ENCODE measurements at regions not wholly inside any gene's neighbourhood (a gene's known extent, or its start where the extent isn't known, plus 50 kb on each side); places are given as distances from the start of the nearest gene placed in this dataset.
"Not testable (repeated sequence)": the region's sequence is repeated elsewhere in the genome, so short reads cannot be mapped to it uniquely, and the experiment has no call there.

DNA sequence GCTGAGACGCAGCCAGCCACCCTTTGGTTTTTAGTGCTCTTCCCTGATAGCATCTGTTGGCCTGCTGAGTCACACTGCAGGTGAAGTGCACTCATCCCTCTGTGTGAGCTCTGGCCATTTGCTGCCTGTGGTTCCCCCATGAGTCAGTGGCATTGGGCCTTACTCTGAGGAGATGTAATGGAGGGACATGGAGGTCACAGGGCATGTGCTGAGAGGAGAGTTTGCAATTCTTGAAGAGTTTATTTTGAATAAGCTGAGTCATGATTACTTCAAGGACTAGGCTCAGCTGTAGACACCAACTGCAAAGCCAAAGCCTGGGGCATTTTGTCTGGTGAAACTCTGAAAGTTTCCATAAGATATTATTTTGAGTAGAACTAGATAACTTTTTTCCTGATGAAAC is 200.3 kb downstream of the BCL2L11 start:
- DNase-seq (ENCODE audit: low read depth, low spot score), result peak; percentile 91
- H3K4me3 ChIP-seq (ENCODE audit: low read depth, low read length); in situ Hi-C loops (cut with HindIII; ENCODE audit: low sequenced_read_pairs): not testable (repeated sequence)

DNA sequence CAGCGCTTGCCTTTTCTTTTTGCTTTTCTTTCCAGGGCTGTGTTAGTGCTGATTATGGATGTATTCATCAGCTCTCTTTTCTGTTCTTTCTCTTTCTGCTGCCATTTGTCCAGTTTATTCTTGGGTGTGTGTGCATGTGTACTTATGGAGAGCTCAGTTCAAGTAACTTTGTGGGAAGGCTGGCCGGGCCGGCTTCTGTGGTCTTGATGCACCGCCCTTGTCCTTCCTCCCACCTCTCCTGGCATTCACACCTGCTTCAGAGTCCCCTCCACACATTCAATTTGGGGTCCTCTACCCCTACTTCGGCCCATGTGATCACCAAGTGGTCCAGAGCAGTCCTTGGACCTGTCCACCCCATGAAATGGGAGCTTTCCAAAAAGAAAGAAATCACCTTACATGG is 202.7 kb downstream of the BCL2L11 start:
- DNase-seq (ENCODE audit: low read depth, low spot score); in situ Hi-C loops (cut with HindIII; ENCODE audit: low sequenced_read_pairs): not testable (repeated sequence)

DNA sequence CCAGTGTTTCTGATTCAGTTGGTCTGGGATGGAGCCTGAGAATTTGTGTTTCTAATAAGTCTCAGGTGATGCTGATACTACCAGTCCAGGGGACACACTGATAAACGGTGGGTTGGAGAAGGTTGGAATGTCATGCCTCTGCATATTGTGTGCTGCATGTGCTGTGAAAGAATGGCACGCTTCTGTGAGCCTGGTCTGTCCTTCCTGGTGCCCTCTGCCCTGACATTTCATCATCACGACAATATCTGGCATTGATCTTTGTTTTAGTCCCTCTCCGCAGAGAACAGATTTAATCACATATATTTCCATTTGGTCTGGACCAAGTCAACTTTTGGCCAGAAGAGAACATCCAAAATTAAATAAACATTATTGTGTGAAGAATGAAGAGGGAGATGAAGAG is 207.0 kb downstream of the BCL2L11 start:
- DNase-seq (ENCODE audit: low read depth, low spot score); H3K4me3 ChIP-seq (ENCODE audit: low read depth, low read length); in situ Hi-C loops (cut with HindIII; ENCODE audit: low sequenced_read_pairs): not testable (repeated sequence)

More for the DNA sequence above, 202.7 kb downstream of the BCL2L11 start:
- H3K4me3 ChIP-seq (ENCODE audit: low read depth, low read length), result not testable (repeated sequence)

DNA sequence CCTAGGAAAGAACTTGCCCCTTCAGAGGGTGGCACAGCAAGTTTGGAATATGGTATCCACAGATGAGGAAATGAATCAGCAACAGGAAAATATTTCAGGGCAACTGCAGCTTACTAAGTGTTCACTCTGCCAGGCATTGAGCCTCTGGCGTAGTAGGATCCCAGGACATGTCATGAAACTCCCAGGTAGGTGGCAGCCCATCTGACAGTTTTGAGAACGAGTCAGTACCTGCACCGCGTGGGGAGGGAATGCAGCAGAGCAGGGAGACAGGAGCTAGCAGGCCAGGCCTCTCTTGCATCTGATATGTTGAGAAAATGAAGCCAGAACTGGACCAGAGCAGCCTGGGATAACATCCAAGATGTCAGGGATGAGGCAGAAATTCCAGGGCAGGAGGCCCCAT is 208.6 kb downstream of the BCL2L11 start:
- in situ Hi-C loops (cut with HindIII; ENCODE audit: low sequenced_read_pairs); DNase-seq (ENCODE audit: low read depth, low spot score); H3K4me3 ChIP-seq (ENCODE audit: low read depth, low read length): not testable (repeated sequence)

DNA sequence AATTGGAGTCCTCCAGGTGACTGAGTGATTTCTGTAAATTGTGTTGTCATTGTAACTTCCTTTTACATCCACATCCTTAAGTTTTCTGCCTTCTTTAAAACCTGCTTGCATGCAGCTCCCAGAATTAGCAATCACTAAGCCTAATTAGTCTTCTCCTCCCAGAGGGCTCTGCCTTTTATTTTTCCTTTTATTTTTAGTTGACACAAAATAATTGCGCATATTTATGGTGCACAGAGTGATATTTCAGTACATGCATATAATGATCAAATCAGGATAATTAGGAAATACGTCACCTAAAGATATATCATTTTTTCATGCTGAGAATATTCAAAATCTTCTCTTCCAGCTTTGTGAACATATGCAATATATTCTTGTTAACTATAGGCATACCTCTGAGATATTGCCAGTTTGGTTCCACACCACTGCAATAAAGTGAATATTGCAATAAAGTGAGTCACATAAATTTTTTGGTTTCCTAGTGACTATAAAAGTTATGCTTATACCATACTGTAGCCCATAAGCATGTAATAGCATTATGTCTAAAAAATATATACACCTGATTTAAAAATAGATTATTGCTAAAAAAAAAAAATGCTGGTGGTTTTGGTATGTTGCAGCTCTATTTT is 210.5 kb downstream of the BCL2L11 start:
- DNase-seq (ENCODE audit: low read depth, low spot score); in situ Hi-C loops (cut with HindIII; ENCODE audit: low sequenced_read_pairs); H3K4me3 ChIP-seq (ENCODE audit: low read depth, low read length): not testable (repeated sequence)

DNA sequence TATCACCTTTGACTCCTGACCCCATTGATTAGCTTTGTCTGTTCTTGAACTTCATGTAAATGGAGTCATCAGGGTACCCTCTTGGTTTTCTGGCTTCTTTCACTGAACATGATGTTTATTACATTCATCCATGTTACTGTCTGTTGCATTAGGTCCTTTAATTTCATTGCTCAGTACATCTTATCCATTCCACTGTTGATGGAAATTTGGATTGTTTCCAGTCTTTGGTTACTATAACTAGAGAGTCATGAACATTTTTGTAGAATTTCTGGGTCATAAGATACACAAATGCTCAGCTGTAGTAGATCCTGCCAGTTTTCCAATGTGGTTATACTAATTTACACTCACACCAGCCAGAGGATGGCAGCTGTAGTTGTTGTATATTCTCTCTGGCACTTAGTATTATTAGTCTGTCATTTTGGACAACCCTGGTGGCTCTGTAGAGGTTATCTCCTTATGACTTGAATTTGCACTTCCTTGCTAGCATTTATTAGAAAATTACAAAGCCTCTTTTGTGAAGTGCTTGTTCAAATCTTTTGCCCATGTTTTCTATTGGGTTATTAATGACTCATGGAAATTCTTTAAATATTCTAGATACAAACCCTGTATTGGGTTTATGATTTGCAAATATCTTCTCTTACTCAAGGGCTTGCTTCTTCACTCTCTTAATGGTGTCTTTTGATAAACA is 214.7 kb downstream of the BCL2L11 start:
- in situ Hi-C loops (cut with HindIII; ENCODE audit: low sequenced_read_pairs); DNase-seq (ENCODE audit: low read depth, low spot score); H3K4me3 ChIP-seq (ENCODE audit: low read depth, low read length): not testable (repeated sequence)

DNA sequence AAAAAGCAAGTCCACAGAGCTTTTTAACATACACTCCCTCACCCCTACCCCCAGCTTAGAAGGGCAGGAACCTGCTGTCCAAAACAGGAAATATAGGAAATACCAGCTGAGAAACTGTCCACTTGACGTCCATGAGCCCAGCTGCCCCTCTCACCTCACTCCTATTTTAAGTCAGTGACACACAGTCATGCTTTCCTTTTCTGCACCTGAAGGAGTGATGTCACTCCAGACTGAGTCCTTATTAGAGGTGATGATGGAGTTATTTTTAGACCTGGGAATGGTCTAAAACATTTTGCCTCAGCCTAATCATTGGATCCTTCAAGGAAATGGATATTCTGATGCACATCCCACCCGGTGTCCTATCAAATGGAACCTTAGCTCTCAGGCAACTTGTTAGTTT is 217.8 kb downstream of the BCL2L11 start:
- H3K4me3 ChIP-seq (ENCODE audit: low read depth, low read length); DNase-seq (ENCODE audit: low read depth, low spot score); in situ Hi-C loops (cut with HindIII; ENCODE audit: low sequenced_read_pairs): not testable (repeated sequence)

DNA sequence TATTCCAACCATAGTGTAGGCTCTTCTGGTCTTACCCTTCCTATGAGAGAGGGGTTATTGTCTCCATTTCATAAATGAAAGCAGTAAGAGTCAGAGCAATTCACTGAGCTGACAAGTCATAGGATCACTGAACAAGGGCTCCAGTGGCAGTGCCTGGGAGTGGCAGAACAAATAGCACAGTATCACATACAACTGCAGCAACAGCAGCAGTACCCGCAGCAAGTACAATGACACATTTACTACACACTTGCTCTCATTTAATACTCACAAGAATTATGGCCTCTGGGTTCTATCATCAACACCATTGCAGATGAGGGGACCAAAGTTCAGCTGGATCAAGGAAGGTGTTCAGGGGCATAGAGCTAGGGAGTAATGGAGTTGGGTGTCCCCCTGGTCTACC is 218.8 kb downstream of the BCL2L11 start:
- DNase-seq (ENCODE audit: low read depth, low spot score); H3K4me3 ChIP-seq (ENCODE audit: low read depth, low read length); in situ Hi-C loops (cut with HindIII; ENCODE audit: low sequenced_read_pairs): not testable (repeated sequence)

DNA sequence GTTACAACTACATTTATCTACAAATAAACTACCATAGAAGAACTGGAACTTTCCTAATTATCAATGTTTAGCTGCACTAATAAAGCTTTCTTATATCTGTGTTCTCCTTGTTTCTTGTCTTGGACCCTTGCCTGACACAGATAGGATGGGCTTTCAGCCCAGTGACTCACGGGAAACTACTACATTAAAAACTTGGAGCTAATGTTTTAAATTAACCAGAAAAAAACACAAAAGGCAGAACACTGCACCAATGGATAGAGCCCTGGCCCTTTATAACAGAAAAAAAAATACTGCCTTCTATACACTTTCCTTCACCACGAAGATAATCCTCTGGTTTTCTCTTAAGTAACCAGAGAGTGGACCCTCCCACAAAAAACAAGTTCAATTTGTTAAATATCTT is 223.9 kb downstream of the BCL2L11 start:
- in situ Hi-C loops (cut with HindIII; ENCODE audit: low sequenced_read_pairs); DNase-seq (ENCODE audit: low read depth, low spot score); H3K4me3 ChIP-seq (ENCODE audit: low read depth, low read length): not testable (repeated sequence)

DNA sequence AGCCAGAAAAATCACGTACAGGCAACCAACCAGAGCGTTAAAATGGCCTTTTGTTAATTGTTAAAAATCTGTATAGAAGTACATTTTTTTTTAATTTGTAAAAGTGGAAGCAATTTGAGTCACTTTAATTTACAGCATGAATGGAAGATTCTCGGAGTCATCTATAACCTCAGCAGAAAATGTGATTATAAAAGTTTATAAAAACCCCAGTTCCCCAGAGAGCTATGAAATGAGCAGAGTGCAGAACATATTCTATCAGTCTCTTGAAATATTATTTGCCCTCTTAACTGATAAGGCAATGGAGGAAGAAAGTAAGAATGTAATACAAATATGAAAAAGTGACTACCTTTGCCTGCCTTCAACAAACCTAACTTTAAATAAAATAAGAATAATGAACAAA is 224.7 kb downstream of the BCL2L11 start:
- in situ Hi-C loops (cut with HindIII; ENCODE audit: low sequenced_read_pairs); H3K4me3 ChIP-seq (ENCODE audit: low read depth, low read length); DNase-seq (ENCODE audit: low read depth, low spot score): not testable (repeated sequence)

DNA sequence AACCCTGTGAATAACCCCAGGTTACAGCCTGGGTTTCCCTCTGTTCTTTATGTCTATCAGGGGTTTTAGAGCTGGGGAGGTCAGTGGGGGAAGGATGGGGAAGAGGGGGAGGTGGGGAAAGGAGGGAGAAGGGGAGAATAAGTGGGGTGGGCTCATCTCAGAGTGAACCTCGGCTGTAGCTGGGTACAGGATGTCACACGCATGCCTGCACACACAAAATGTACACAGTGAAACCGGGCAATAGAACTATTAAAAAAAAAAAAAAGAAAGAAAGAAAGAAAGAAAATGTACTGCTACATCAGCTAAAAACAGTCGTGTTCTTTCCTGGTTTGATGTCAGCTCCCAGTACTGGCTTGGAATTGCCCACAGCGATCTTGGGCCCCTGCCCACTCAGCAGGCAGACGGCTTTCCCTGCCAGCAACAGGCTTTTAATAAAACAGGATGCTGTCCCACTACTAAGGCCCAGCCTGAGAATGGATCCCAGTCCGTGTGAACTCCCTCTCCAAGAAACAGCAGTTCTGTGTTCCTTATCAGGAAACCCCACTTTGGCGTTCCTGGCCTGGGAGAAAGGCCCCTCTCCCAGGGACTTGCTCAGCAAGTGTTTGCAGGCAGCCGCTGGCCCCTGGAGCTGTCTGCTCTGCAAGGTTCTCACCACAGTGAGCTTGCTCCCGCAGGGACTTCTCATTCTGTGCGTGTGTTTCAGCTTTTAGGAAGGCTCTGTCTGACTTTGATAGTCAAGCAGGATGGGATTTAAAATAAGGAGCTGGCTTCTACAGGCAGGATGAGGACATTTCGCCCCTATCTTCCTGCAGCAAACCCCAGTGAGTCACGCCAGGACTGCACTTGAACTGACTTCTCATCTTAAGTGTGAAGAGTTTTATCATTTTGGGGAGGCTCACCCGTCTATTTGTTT is 225.6 kb downstream of the BCL2L11 start:
- in situ Hi-C loops (cut with HindIII; ENCODE audit: low sequenced_read_pairs); H3K4me3 ChIP-seq (ENCODE audit: low read depth, low read length): not testable (repeated sequence)
- DNase-seq (ENCODE audit: low read depth, low spot score), result peak; percentile 78

DNA sequence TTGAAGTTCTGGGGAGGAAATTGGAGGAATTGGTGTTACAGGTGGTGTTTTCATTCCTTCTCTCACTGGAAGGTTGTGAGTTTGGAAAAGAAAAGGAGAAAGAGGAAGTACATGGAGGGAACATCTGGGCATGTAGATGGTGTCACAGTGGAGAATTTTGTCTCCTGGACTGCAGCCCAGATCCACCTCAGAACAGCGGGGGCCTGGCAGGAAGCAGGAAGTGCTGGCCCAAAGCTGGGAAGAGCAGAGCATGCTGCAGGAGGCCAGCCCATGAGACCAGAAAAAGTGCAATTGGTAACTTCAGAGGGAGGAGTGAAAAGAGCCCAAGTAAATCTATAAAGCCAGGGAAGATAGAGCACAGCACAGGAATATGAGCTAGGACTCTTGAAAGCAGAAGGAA is 227.0 kb downstream of the BCL2L11 start:
- in situ Hi-C loops (cut with HindIII; ENCODE audit: low sequenced_read_pairs); DNase-seq (ENCODE audit: low read depth, low spot score); H3K4me3 ChIP-seq (ENCODE audit: low read depth, low read length): not testable (repeated sequence)

DNA sequence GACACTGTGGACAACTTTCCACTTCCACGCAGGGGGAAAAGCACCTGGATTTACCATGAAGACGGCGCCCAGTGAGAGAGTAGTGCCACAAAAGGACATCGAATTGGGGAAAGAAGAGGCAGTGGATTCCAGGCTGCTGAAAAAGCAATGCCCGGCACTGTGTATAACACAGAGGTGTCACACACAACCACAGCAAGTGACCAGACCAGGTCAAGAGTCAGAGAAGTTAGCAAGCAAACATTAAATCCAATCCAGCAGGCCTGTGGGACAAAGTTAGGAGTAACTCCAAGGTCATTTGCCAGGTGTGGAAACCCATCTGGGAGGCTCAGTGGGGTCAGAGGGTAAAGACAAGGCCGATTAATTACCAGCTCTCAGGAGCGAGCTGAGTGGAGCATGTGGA is 227.6 kb downstream of the BCL2L11 start:
- in situ Hi-C loops (cut with HindIII; ENCODE audit: low sequenced_read_pairs); DNase-seq (ENCODE audit: low read depth, low spot score); H3K4me3 ChIP-seq (ENCODE audit: low read depth, low read length): not testable (repeated sequence)

DNA sequence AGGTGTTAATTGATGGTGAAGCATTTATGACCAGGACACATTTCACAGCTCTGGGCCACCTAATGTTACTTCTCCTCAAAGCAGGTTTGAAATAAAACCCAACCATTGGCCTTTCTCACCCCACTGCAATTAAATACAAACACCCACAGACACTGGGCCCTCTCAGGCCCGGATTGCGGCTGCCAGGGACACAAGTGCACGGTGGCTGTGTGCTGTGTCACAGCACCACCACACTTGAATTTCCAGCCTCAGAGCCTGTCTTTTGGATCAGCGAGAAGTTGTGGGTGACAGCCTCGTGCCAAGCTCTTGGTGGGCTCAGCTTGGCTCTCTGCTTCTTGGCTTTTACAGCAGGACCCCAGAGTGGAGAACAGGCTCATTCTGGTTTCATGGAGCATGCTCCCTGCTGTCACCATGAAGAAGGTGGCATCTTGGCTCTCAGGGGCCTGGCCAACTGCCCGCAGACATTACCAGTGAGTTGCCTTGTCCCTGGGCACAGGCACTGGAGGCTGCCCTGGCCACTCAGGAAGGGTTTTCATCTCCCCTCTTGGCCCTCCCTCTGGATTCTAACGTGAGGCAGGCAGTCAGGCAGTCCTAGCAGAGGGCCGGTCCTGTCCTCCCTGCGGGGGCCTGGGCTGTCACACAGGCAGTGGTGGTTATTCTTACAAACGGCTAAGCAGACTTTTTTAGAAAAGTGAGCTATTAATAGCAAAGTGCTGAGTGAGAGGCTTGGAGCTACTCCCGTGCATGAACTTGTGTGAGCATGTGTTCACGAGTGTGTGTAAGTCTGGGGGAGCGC is 234.5 kb downstream of the BCL2L11 start:
- in situ Hi-C loops (cut with HindIII; ENCODE audit: low sequenced_read_pairs); H3K4me3 ChIP-seq (ENCODE audit: low read depth, low read length): not testable (repeated sequence)
- DNase-seq (ENCODE audit: low read depth, low spot score), result peak; percentile 8

DNA sequence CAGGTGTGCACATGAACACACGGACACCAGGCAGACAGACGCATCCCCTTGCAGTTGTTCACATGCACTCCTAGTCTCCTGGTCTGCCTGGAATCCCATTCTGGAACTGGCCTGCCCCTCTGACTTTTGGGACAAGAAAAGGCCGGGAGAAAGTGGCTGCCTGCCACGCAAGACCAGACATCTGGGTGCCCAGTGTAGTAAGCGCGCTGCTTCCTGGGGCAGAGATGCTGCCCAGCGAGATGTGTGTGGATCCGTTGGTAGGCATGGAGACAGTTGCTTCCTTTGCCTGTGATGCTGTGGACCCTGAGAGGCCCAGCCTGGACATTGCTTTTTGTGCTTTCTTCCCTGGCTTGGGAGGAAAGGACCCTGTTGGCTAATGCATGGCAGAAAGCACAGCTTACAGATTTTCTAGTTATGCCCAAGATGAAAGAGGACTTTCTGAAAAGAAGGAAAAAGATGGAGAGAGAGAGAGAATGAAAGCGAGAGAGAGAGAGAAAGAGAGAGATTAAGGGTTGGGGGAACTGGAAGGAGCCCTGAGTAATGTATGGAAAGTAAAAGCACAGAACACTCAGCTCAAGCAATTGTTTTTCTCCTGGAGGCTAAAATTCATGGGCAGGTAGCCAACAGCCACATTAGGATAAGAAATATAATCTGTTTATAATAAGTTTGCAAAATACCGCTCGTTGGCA is 235.3 kb downstream of the BCL2L11 start:
- in situ Hi-C loops (cut with HindIII; ENCODE audit: low sequenced_read_pairs); DNase-seq (ENCODE audit: low read depth, low spot score); H3K4me3 ChIP-seq (ENCODE audit: low read depth, low read length): not testable (repeated sequence)

DNA sequence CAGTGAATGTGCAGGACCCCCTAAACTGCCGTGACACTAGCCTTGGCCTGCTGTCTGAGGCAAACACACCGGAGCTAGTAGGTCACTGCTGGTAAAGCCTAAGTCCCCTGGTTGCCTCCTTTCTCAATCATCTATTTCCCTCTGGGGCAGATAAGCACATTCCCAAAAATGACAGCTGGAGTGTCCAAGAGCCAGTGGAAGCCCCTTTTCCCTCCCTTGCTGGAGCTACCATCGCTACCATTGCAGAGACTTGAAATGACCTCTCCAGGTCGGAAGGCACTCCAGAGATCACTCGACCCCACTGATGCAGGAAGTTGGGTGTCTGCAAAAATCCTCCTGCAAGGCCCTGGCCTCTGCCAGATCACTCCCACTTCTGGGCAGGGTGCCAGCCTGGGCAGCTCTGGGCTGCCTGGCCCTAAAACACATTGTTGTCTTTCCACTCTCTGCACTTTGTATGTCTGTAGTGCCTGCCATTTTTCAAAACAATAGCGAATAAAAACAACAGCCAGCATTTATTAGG is 235.9 kb downstream of the BCL2L11 start:
- H3K4me3 ChIP-seq (ENCODE audit: low read depth, low read length); in situ Hi-C loops (cut with HindIII; ENCODE audit: low sequenced_read_pairs): not testable (repeated sequence)

More for the DNA sequence above, 235.9 kb downstream of the BCL2L11 start:
- DNase-seq (ENCODE audit: low read depth, low spot score), result peak; percentile 18

Measured in astrocyte of the spinal cord (primary cell).